ENCODE measurements at regions not wholly inside any gene's neighbourhood (a gene's known extent, or its start where the extent isn't known, plus 50 kb on each side); places are given as distances from the start of the nearest gene placed in this dataset.
A peak's percentile ranks its signal among the peaks of the same experiment; 100 is the strongest.

- no peak overlapping the region for H3K27ac ChIP-seq
- intact Hi-C loops (cut with DNase I), result no loop called here
- H3K27me3 ChIP-seq, result no peaks in the 10 kb centered on the region
- H3K9me3 ChIP-seq, result no peaks in the 10 kb centered on the region
- 94% methylated on average over 4 of the region's 7 CpGs; no CpG with 5 or more reads in 1 of the 2 donors for WGBS, 2 donors
- no peak overlapping the region for H3K4me3 ChIP-seq
- H3K36me3 ChIP-seq, result no peaks in the 10 kb centered on the region
- TF ChIP-seq CTCF (IDR thresholded peaks at IDR 0.05), result no peak
- ATAC-seq, result no peak
- H3K4me1 ChIP-seq, result no peaks in the 10 kb centered on the region
- DNase-seq, result no peak
- FAIRE-seq, result no peak
Measured at GRCh38 chr17:15886804-15887203, 58.1 kb upstream of the ADORA2B start.

GRCh38 chr17:15888436-15888835, 56.5 kb upstream of the ADORA2B start:
- no peaks in the 10 kb centered on the region for H3K36me3 ChIP-seq
- no peaks in the 10 kb centered on the region for H3K9me3 ChIP-seq
- no peak overlapping the region for H3K27ac ChIP-seq
- TF ChIP-seq CTCF (IDR thresholded peaks at IDR 0.05), result no peak
- H3K27me3 ChIP-seq, result no peaks in the 10 kb centered on the region
- ATAC-seq, result no peak
- FAIRE-seq, result no peak
- intact Hi-C loops (cut with DNase I), result no loop called here
- DNase-seq, result no peak
- H3K4me3 ChIP-seq, result no peak overlapping the region
- H3K4me1 ChIP-seq, result peaks cover 7 to 12% (median 8%) of the 10 kb centered on the region in 3 donors
- WGBS, 2 donors, result 96% methylated on average over 2 of the region's 2 CpGs; no CpG with 5 or more reads in 1 of the 2 donors

GRCh38 chr17:15890279-15890892, 54.5 kb upstream of the ADORA2B start:
- FAIRE-seq (no peak), ATAC-seq (no peak), DNase-seq (no peak)
- intact Hi-C loops (cut with DNase I), result no loop called here
- Histone ChIP-seq H3K9me3 (no peaks in the 10 kb centered on the region), H3K4me3 (no peak overlapping the region), H3K27ac (no peak overlapping the region), H3K4me1 (peaks cover 19 to 25% (median 19%) of the 10 kb centered on the region in 3 donors), H3K36me3 (no peaks in the 10 kb centered on the region), H3K27me3 (no peaks in the 10 kb centered on the region)
- TF ChIP-seq CTCF (IDR thresholded peaks at IDR 0.05), result no peak
- 91 to 92% methylated on average over 3 of the region's 3 CpGs for WGBS, 2 donors

GRCh38 chr17:15891318-15891717, 53.6 kb upstream of the ADORA2B start:
- Histone ChIP-seq H3K9me3 (no peaks in the 10 kb centered on the region), H3K27me3 (no peaks in the 10 kb centered on the region), H3K4me1 (peaks cover 19 to 32% (median 26%) of the 10 kb centered on the region in 3 donors), H3K27ac (no peak overlapping the region), H3K36me3 (no peaks in the 10 kb centered on the region), H3K4me3 (no peak overlapping the region)
- ATAC-seq (no peak), FAIRE-seq (no peak), DNase-seq (no peak)
- TF ChIP-seq CTCF (IDR thresholded peaks at IDR 0.05), result no peak
- intact Hi-C loops (cut with DNase I), result no loop called here
- WGBS, 2 donors, result 95 to 97% methylated on average over 3 of the region's 3 CpGs

GRCh38 chr17:15892244-15892643, 52.7 kb upstream of the ADORA2B start:
- no peak for TF ChIP-seq CTCF (IDR thresholded peaks at IDR 0.05)
- DNase-seq (no peak), FAIRE-seq (no peak), ATAC-seq (no peak)
- no peaks in the 10 kb centered on the region for H3K27me3 ChIP-seq
- H3K4me1 ChIP-seq, result peaks cover 19 to 32% (median 26%) of the 10 kb centered on the region in 3 donors
- intact Hi-C loops (cut with DNase I), result no loop called here
- H3K36me3 ChIP-seq, result no peaks in the 10 kb centered on the region
- WGBS, 2 donors, result 75 to 79% methylated on average over 10 of the region's 10 CpGs
- H3K9me3 ChIP-seq, result no peaks in the 10 kb centered on the region
- no peak overlapping the region for H3K4me3 ChIP-seq
- peak overlapping the region; percentile 19 to 81 (median 50) for H3K27ac ChIP-seq
